ENCODE measurements at regions not wholly inside any gene's neighbourhood (a gene's known extent, or its start where the extent isn't known, plus 50 kb on each side); places are given as distances from the start of the nearest gene placed in this dataset.

- no peak for DNase-seq (ENCODE audit: low read depth)
- H3K4me3 ChIP-seq (ENCODE audit: low read depth, low read length), result no peak overlapping the region
- TF ChIP-seq, protein P1, sequence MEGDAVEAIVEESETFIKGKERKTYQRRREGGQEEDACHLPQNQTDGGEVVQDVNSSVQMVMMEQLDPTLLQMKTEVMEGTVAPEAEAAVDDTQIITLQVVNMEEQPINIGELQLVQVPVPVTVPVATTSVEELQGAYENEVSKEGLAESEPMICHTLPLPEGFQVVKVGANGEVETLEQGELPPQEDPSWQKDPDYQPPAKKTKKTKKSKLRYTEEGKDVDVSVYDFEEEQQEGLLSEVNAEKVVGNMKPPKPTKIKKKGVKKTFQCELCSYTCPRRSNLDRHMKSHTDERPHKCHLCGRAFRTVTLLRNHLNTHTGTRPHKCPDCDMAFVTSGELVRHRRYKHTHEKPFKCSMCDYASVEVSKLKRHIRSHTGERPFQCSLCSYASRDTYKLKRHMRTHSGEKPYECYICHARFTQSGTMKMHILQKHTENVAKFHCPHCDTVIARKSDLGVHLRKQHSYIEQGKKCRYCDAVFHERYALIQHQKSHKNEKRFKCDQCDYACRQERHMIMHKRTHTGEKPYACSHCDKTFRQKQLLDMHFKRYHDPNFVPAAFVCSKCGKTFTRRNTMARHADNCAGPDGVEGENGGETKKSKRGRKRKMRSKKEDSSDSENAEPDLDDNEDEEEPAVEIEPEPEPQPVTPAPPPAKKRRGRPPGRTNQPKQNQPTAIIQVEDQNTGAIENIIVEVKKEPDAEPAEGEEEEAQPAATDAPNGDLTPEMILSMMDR (conservative IDR thresholded peaks at IDR 0.05; ENCODE audit: low read depth, low read length), result no peak
Measured at GRCh38 chr22:48250286-48250895, 1487.9 kb downstream of the TBC1D22A start.

GRCh38 chr22:48249713-48250268, 1487.3 kb downstream of the TBC1D22A start:
- no peak for DNase-seq (ENCODE audit: low read depth)
- TF ChIP-seq, protein P1 (conservative IDR thresholded peaks at IDR 0.05; ENCODE audit: low read depth, low read length), result no peak

GRCh38 chr22:48248901-48249455, 1486.5 kb downstream of the TBC1D22A start:
- H3K4me3 ChIP-seq (ENCODE audit: low read depth, low read length), result no peak overlapping the region
- no peak for DNase-seq (ENCODE audit: low read depth)
- TF ChIP-seq, protein P1 (conservative IDR thresholded peaks at IDR 0.05; ENCODE audit: low read depth, low read length), result no peak

More at GRCh38 chr22:48249713-48250268, 1487.3 kb downstream of the TBC1D22A start:
- H3K4me3 ChIP-seq (ENCODE audit: low read depth, low read length), result no peak overlapping the region

GRCh38 chr22:48247829-48248228, 1485.4 kb downstream of the TBC1D22A start:
- H3K4me3 ChIP-seq (ENCODE audit: low read depth, low read length), result no peak overlapping the region
- no peak for DNase-seq (ENCODE audit: low read depth)
- TF ChIP-seq, protein P1 (conservative IDR thresholded peaks at IDR 0.05; ENCODE audit: low read depth, low read length), result no peak

DNA sequence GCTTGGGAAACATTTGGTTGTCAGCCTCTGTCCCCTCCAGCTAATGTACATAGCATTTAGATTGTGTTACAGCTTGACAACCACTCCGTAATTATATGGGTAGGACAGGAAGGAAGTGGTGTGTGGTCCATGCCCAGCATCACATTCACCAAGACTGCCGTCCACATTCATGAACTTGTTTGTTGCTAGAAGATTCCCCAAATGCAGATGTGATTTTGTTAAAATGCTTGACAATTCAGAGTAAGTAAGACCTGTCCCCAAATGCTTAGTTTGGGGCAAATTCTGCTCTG, 1482.7 kb downstream of the TBC1D22A start:
- no peak overlapping the region for H3K4me3 ChIP-seq (ENCODE audit: low read depth, low read length)
- no peak for DNase-seq (ENCODE audit: low read depth)
- TF ChIP-seq, protein P1 (conservative IDR thresholded peaks at IDR 0.05; ENCODE audit: low read depth, low read length), result no peak

DNA sequence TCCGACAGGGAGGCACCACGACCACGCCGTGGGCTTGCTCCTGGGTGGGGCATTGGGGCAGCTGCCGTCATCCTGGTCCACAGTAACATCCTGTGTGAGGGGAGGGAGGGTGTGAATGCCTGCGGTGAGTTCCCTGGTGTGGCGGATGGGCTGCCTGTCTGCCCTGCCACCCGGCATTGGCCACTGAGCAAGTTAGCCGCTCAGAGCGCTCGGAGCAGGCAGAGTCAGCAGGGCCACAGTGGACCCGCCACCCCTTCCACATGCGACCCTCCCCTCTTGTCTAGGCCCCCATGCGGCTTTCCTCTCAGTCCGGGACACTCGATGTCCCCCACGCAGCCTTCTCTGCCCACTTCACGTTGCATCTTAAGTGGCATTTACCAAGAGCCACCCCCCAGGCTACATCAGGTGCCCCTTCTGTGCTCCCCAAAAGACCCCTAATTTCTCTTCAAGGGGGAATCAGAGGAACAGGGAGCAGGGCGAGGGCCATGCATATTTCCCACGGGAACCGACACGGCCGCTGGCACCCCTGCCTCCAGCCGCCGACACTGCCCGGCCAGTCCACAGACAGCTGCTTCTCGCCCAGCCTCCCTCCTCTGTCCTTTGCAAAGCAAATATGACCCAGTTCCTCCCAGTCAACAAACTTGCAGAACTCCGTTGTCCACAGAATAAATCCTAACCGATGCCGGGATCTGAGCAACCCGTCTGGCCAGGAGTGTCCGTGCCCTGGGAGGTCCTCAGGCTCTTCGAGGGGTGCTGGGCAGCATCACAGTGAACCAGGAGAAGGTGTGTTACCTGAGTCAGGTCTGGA, 1482.1 kb downstream of the TBC1D22A start:
- TF ChIP-seq, protein P1 (conservative IDR thresholded peaks at IDR 0.05; ENCODE audit: low read depth, low read length), result no peak
- no peak for DNase-seq (ENCODE audit: low read depth)
- no peak overlapping the region for H3K4me3 ChIP-seq (ENCODE audit: low read depth, low read length)
